Type B pancreatic cell (in vitro differentiated cells): ENCODE measurements at regions not wholly inside any gene's neighbourhood (a gene's known extent, or its start where the extent isn't known, plus 50 kb on each side); places are given as distances from the start of the nearest gene placed in this dataset.

Experiments
- DNase-seq: peaks from one replicate; pipeline ENCODE4 v3.0.0; 2021; ENCODE audit warnings: mixed read lengths; ENCODE audit not compliant: unreplicated experiment; ENCODE audit errors: extremely low spot score
- H3K27ac Mint-ChIP-seq: 2 replicates; pipeline ENCODE4 v1.8.0; 2021; ENCODE audit warnings: mild to moderate bottlenecking, mixed read lengths
- H3K27me3 Mint-ChIP-seq: 2 replicates; pipeline ENCODE4 v1.8.0; 2021; ENCODE audit warnings: mixed read lengths
- H3K36me3 Mint-ChIP-seq: 2 replicates; pipeline ENCODE4 v1.8.0; 2021; ENCODE audit warnings: mixed read lengths
- H3K4me1 Mint-ChIP-seq: one replicate; pipeline ENCODE4 v1.8.0; 2021; ENCODE audit warnings: mixed read lengths; ENCODE audit not compliant: unreplicated experiment
- H3K4me3 Mint-ChIP-seq: 2 replicates; pipeline ENCODE4 v1.8.0; 2021; ENCODE audit warnings: mild to moderate bottlenecking, mixed read lengths
- H3K9me3 Mint-ChIP-seq: 2 replicates; pipeline ENCODE4 v1.8.0; 2021; ENCODE audit warnings: mixed read lengths
- TF ChIP-seq, protein P1 (sequence below): fragments of 200-600 bp; sonication (generic); conservative IDR thresholded peaks from 2 replicates; pipeline ENCODE4 v1.5.0; 2021; ENCODE audit warnings: antibody characterized with exemption, mild to moderate bottlenecking

DNA sequence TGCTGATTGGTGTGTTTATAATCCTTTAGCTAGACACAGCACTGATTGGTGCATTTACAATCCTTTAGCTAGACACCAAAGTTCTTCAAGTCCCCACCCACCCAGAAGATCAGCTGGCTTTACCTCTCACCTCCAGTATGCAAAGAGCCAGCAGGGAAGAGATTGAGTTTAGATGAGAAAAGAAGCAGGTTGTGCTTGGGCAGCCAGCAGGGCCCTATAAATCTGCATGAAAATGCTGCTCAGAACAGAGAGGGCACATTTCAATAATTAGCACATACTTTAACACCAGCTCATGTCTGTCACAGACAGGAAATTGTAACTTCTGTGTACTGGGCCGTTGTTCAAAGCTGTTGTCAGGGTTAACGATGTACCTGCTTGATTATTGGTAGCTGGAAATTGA is 1204.3 kb downstream of the UQCRFS1 start:
- Mint-ChIP-seq H3K9me3 (no peaks in the 10 kb centered on the region), H3K27me3 (peaks cover 40% of the 10 kb centered on the region), H3K36me3 (no peaks in the 10 kb centered on the region)

DNA sequence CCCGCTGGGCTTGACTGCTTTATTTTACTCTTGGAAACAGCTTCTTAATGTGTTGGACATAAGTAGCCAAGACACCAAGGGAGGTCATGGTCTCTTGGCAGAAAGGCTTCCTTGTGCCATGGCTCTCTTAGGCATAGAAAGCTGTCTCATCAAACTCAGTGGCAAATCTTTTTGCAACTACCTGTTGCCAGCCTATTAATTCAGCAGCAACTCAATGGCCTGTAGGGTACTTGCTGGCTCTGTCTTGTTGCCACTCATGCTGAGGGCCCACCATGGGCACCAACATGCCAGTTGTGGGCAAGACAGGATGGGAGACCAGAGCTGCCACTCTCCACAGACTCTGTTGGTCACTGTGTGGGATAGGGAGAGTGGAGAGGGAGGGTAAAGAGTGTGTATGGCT is 1209.4 kb downstream of the UQCRFS1 start:
- Mint-ChIP-seq H3K4me3 (no peak overlapping the region), H3K27me3 (peaks cover 26% of the 10 kb centered on the region), H3K27ac (no peak overlapping the region), H3K9me3 (no peaks in the 10 kb centered on the region), H3K36me3 (no peaks in the 10 kb centered on the region), H3K4me1 (no peaks in the 10 kb centered on the region)
- TF ChIP-seq, protein P1, sequence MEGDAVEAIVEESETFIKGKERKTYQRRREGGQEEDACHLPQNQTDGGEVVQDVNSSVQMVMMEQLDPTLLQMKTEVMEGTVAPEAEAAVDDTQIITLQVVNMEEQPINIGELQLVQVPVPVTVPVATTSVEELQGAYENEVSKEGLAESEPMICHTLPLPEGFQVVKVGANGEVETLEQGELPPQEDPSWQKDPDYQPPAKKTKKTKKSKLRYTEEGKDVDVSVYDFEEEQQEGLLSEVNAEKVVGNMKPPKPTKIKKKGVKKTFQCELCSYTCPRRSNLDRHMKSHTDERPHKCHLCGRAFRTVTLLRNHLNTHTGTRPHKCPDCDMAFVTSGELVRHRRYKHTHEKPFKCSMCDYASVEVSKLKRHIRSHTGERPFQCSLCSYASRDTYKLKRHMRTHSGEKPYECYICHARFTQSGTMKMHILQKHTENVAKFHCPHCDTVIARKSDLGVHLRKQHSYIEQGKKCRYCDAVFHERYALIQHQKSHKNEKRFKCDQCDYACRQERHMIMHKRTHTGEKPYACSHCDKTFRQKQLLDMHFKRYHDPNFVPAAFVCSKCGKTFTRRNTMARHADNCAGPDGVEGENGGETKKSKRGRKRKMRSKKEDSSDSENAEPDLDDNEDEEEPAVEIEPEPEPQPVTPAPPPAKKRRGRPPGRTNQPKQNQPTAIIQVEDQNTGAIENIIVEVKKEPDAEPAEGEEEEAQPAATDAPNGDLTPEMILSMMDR, result no peak
- DNase-seq, result no peak

More for the DNA sequence above, 1204.3 kb downstream of the UQCRFS1 start:
- Mint-ChIP-seq H3K27ac (no peak overlapping the region), H3K4me3 (no peak overlapping the region), H3K4me1 (peaks cover 7% of the 10 kb centered on the region)
- TF ChIP-seq, protein P1, result no peak
- no peak for DNase-seq

DNA sequence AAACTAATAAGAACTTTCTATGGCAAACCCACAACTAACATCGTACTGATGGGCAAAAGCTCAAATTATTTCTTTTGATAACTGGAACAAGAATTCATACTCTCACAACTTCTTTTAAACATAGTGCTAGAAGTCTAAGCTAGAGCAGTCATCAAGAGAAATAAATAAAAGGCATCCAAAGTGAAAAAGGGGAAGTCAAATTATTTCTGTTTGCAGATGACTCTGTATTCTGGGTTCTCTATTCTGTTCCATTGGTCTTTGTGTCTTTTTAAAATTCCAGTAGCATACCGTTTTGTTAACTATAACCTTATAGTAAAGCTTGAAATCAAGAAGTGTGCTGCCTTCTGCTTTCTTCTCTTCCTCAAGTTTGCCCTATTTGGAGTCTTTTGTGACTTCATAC is 1215.9 kb downstream of the UQCRFS1 start:
- no peaks in the 10 kb centered on the region for H3K36me3 Mint-ChIP-seq
- H3K27ac Mint-ChIP-seq, result no peak overlapping the region
- no peak for DNase-seq
- H3K4me3 Mint-ChIP-seq, result no peak overlapping the region
- H3K9me3 Mint-ChIP-seq, result no peaks in the 10 kb centered on the region
- TF ChIP-seq, protein P1, result no peak
- no peaks in the 10 kb centered on the region for H3K4me1 Mint-ChIP-seq
- no peaks in the 10 kb centered on the region for H3K27me3 Mint-ChIP-seq

DNA sequence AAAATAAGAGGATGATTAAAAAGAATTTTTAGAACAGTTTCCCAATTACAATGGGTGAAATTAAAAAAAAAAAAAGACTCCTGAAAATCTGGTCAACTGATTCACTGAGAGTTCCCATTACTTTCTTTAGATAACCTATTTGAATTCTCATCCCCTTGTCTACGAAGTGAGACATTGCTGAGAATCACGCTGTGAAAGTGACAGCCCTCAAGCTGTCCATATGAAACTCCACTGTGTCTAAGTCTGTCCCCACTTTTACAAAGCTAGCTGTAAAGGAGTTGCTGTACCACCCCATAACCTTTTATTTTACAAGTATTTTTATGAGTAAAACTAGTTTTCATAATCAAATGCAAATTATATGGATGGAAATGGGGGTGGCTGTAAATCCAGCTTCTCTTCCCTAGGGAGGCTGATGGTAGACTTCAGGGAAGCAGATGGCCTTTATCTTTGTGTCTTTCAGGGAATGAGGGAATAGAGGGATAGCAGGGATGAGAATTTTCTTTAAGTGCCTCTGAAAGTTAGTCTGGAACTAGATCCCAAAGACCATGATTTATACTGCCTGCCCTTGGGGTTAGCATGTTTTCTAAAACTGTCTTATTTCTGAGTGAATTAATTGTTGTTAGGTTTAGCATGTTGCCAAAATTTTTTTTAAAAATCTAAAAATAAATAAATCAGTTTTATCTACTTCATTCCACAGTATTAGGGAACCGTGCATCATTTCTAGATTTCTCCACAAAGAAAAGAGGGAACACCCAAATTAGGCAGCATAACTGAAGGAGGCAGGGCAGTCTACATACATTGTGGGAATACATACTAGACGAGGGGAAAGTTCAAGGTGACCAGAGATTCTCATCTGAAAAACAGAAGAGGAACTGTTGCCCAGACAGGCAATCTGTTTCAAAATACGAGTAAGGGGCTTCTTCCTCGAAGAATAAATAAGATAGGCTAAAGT is 1219.1 kb downstream of the UQCRFS1 start:
- Mint-ChIP-seq H3K36me3 (no peaks in the 10 kb centered on the region), H3K27me3 (no peaks in the 10 kb centered on the region), H3K4me1 (no peaks in the 10 kb centered on the region), H3K9me3 (no peaks in the 10 kb centered on the region), H3K4me3 (no peak overlapping the region), H3K27ac (no peak overlapping the region)
- TF ChIP-seq, protein P1, result no peak
- DNase-seq, result no peak

DNA sequence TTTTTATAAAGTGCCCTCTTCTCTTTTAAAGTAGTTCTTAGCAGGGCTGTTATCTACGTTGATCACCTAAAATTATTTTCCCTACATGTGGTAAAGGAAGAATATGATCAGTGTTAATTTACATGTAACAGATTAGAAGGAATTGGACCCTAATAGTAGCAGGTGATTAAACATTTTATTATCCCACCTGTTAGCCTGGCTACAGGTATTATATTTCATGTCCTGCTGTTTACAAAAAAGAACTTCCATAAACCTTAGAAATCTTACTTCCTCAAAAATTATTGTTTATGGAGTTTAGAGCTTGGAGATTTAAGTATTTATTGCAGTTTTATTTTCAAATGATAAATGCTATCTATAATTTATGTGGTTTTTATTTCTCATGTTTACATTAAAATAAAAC is 1226.7 kb downstream of the UQCRFS1 start:
- peaks cover 7% of the 10 kb centered on the region for H3K27me3 Mint-ChIP-seq

More for the DNA sequence above, 1226.7 kb downstream of the UQCRFS1 start:
- Mint-ChIP-seq H3K27ac (no peak overlapping the region), H3K36me3 (no peaks in the 10 kb centered on the region), H3K4me1 (no peaks in the 10 kb centered on the region), H3K4me3 (no peak overlapping the region), H3K9me3 (no peaks in the 10 kb centered on the region)
- TF ChIP-seq, protein P1, result no peak
- DNase-seq, result no peak
